ENCODE measurements at regions not wholly inside any gene's neighbourhood (a gene's known extent, or its start where the extent isn't known, plus 50 kb on each side); places are given as distances from the start of the nearest gene placed in this dataset.
"Not testable (repeated sequence)": the region's sequence is repeated elsewhere in the genome, so short reads cannot be mapped to it uniquely, and the experiment has no call there.

DNA sequence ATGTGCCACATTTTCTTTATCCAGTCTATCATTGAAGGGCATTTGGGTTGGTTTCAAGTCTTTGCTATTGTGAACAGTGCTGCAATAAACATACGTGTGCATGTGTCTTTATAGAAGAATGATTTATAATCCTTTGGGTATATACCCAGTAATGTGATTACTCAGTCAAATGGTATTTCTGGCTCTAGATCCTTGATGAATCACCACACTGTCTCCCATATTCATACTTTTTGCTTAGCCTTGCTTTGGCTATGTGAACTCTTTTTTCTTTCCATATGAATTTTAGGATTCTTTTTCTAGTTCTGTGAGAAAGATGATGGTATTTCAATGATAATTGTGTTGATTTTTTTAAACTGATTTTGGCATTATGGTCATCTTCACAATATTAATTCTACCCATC, 530.1 kb downstream of the SLC6A15 start:
- H3K14ac ChIP-seq (replicated peaks; ENCODE audit: low read depth, low read length); H4K20me1 ChIP-seq (ENCODE audit: insufficient read depth, low read length); H4K5ac ChIP-seq (ENCODE audit: low read depth, low read length); intact Hi-C loops (cut with micrococcal nuclease); H3K23ac ChIP-seq (ENCODE audit: low read depth, low read length); H3K27ac ChIP-seq (ENCODE audit: insufficient read depth, low read length); H2AK5ac ChIP-seq (ENCODE audit: low read depth, low read length); CTCF ChIA-PET; H3K79me1 ChIP-seq (ENCODE audit: low read depth in 1 of 2, low read length in 2 of 2); H3K4me2 ChIP-seq (ENCODE audit: low read depth, low read length); H2BK15ac ChIP-seq (ENCODE audit: low read depth, low read length); H4K8ac ChIP-seq (ENCODE audit: low read depth in 2 of 2, low read length in 2 of 2); H3K9me1 ChIP-seq (ENCODE audit: insufficient read depth, low read length); BruUV-seq (replicated peaks); H3K9me3 ChIP-seq (ENCODE audit: control insufficient read depth, insufficient read depth, low read length); in situ Hi-C loops (cut with MboI; ENCODE audit: low sequenced_read_pairs); H3K56ac ChIP-seq (ENCODE audit: extremely low read depth, insufficient read depth, low read length); dilution Hi-C loops (cut with HindIII; ENCODE audit: low sequenced_read_pairs, unreplicated experiment); H3K36me3 ChIP-seq (ENCODE audit: control insufficient read depth, insufficient read depth, low read length); H3K4ac ChIP-seq (ENCODE audit: low read depth, low read length); H4K91ac ChIP-seq (ENCODE audit: insufficient read depth, low read depth, low read length); H2BK20ac ChIP-seq (ENCODE audit: low read depth, low read length); H3K9ac ChIP-seq (ENCODE audit: low read depth, low read length); POLR2A ChIA-PET (ENCODE audit: unreplicated experiment); H2AFZ ChIP-seq (replicated peaks; ENCODE audit: low read length, poor library complexity); H3K27me3 ChIP-seq (ENCODE audit: control insufficient read depth, insufficient read depth, low read length); H3K4me3 ChIP-seq (ENCODE audit: insufficient read depth, low read depth, low read length); H3K4me1 ChIP-seq (ENCODE audit: control insufficient read depth, insufficient read depth, low read length); H2AK9ac ChIP-seq (replicated peaks; ENCODE audit: low read depth, low read length, poor library complexity): not testable (repeated sequence)
- WGBS, 2 experiments (ENCODE audit: extremely low coverage in 2 of 2, insufficient read length in 1 of 2), result no CpG with 5 or more reads among the region's 1 CpG
- Histone ChIP-seq H3K18ac (ENCODE audit: low read depth, low read length) (0 out of 2 replicates have a peak overlapping the region, but pooled peaks have one; percentile 52), H2BK5ac (ENCODE audit: low read depth, low read length, poor library complexity, severe bottlenecking) (peak overlapping the region; percentile 74), H2BK120ac (ENCODE audit: low read depth, low read length) (peak overlapping the region; percentile 88; the same call in 1 of the 2 replicates)
- ATAC-seq (ENCODE audit: low read depth) (peak; percentile 27; the same call in 1 of the 2 replicates), DNase-seq (peak; percentile 80)
- TF ChIP-seq FOS (IDR thresholded peaks at IDR 0.05; ENCODE audit: low read depth, low read length), result peak; percentile 5; the same call in 1 of the 2 replicates

Measured in IMR-90 (cell line).